ENCODE measurements at regions not wholly inside any gene's neighbourhood (a gene's known extent, or its start where the extent isn't known, plus 50 kb on each side); places are given as distances from the start of the nearest gene placed in this dataset.

GRCh38 chr2:382728-383022 lies 94.8 kb upstream of the ALKAL2 start:
- TF ChIP-seq, protein P1, sequence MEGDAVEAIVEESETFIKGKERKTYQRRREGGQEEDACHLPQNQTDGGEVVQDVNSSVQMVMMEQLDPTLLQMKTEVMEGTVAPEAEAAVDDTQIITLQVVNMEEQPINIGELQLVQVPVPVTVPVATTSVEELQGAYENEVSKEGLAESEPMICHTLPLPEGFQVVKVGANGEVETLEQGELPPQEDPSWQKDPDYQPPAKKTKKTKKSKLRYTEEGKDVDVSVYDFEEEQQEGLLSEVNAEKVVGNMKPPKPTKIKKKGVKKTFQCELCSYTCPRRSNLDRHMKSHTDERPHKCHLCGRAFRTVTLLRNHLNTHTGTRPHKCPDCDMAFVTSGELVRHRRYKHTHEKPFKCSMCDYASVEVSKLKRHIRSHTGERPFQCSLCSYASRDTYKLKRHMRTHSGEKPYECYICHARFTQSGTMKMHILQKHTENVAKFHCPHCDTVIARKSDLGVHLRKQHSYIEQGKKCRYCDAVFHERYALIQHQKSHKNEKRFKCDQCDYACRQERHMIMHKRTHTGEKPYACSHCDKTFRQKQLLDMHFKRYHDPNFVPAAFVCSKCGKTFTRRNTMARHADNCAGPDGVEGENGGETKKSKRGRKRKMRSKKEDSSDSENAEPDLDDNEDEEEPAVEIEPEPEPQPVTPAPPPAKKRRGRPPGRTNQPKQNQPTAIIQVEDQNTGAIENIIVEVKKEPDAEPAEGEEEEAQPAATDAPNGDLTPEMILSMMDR (IDR thresholded peaks at IDR 0.05), result no peak
- TF ChIP-seq POLR2A (IDR thresholded peaks at IDR 0.05), result no peak

All from body of pancreas (tissue), 4 donors.